GM23338 (cell line): ENCODE measurements at regions not wholly inside any gene's neighbourhood (a gene's known extent, or its start where the extent isn't known, plus 50 kb on each side); places are given as distances from the start of the nearest gene placed in this dataset.
"Not testable (repeated sequence)": the region's sequence is repeated elsewhere in the genome, so short reads cannot be mapped to it uniquely, and the experiment has no call there.

Source experiments
- ATAC-seq: fragments of 200-7000 bp; cut with Tn5 transposase; 3 replicates; pipeline ENCODE4 v1.9.1; 2020
- DNase-seq: peaks from one replicate; pipeline ENCODE4 v3.0.0-alpha.2; 2015; ENCODE audit warnings: low spot score
- H2AFZ ChIP-seq: fragments of 200-600 bp; sonication (generic); 2 replicates; pipeline ENCODE4 v1.8.0; 2016; ENCODE audit warnings: antibody characterized with exemption, mild to moderate bottlenecking, moderate library complexity
- H3F3A ChIP-seq: fragments of 200-600 bp; sonication (generic); replicated peaks from 2 replicates; pipeline ENCODE4 v1.8.0; 2017; ENCODE audit warnings: antibody characterized with exemption, mixed run types, low read depth
- H3K27ac ChIP-seq: fragments of 200-600 bp; sonication (generic); 2 replicates; pipeline ENCODE4 v1.6.1; 2016; ENCODE audit warnings: low read depth
- H3K27me3 ChIP-seq: fragments of 200-600 bp; sonication (generic); 2 replicates; pipeline ENCODE4 v1.8.0; 2016; ENCODE audit warnings: mild to moderate bottlenecking, mixed run types, moderate library complexity; ENCODE audit not compliant: insufficient read depth
- H3K36me3 ChIP-seq: fragments of 200-600 bp; sonication (generic); 2 replicates; pipeline ENCODE4 v1.8.0; 2016; ENCODE audit warnings: mild to moderate bottlenecking; ENCODE audit not compliant: insufficient read depth
- H3K4me1 ChIP-seq: fragments of 200-600 bp; sonication (generic); 2 replicates; pipeline ENCODE4 v1.8.0; 2016; ENCODE audit warnings: mild to moderate bottlenecking, moderate library complexity; ENCODE audit not compliant: insufficient read depth
- H3K4me2 ChIP-seq: fragments of 200-600 bp; sonication (generic); 2 replicates; pipeline ENCODE4 v1.7.1; 2017; ENCODE audit warnings: mixed run types
- H3K4me3 ChIP-seq: fragments of 200-600 bp; sonication (generic); 2 replicates; pipeline ENCODE4 v1.6.1; 2016; ENCODE audit warnings: mixed run types
- H3K79me2 ChIP-seq: fragments of 200-600 bp; sonication (generic); replicated peaks from 2 replicates; pipeline ENCODE4 v1.8.0; 2017; ENCODE audit warnings: mild to moderate bottlenecking; ENCODE audit not compliant: insufficient read depth
- H3K9me2 ChIP-seq: fragments of 200-600 bp; sonication (generic); 2 replicates; pipeline ENCODE4 v1.8.0; 2017; ENCODE audit not compliant: insufficient read depth
- H4K20me1 ChIP-seq: fragments of 200-600 bp; sonication (generic); replicated peaks from 2 replicates; pipeline ENCODE4 v1.8.0; 2017; ENCODE audit warnings: mild to moderate bottlenecking; ENCODE audit not compliant: insufficient read depth
- H3K27ac Mint-ChIP-seq: 2 replicates; pipeline ENCODE4 v1.8.0; 2020; ENCODE audit warnings: inconsistent platforms, mild to moderate bottlenecking, moderate library complexity, mixed read lengths
- H3K27me3 Mint-ChIP-seq: 3 replicates; pipeline ENCODE4 v1.8.0; 2022; ENCODE audit warnings: low read depth, mild to moderate bottlenecking, moderate library complexity, mixed read lengths, inconsistent platforms; ENCODE audit not compliant: insufficient read depth, poor library complexity
- H3K36me3 Mint-ChIP-seq: 3 replicates; pipeline ENCODE4 v1.8.0; 2021; ENCODE audit warnings: low read depth, mild to moderate bottlenecking, inconsistent platforms, moderate library complexity, mixed read lengths
- H3K4me1 Mint-ChIP-seq: 3 replicates; pipeline ENCODE4 v1.8.0; 2020; ENCODE audit warnings: mild to moderate bottlenecking, inconsistent platforms, mixed read lengths
- H3K4me3 Mint-ChIP-seq: 3 replicates; pipeline ENCODE4 v1.8.0; 2021; ENCODE audit warnings: moderate library complexity, mild to moderate bottlenecking, inconsistent platforms, mixed read lengths
- H3K9me3 Mint-ChIP-seq: 3 replicates; pipeline ENCODE4 v1.8.0; 2020; ENCODE audit warnings: moderate library complexity, mild to moderate bottlenecking, inconsistent platforms, mixed read lengths
- CREB1 ChIP-seq: fragments of 250-450 bp; sonication (Bioruptor Pico); IDR thresholded peaks from 2 replicates; pipeline ENCODE4 v1.5.0; 2020; ENCODE audit warnings: low read depth, mild to moderate bottlenecking, moderate library complexity
- CTCF ChIP-seq, 2 experiments: fragments of 200-600 bp in 1 of 2; sonication (generic) in 1 of 2; conservative IDR thresholded peaks; 2 replicates each; pipeline versions ENCODE4 v1.5.1 to v1.6.1; 2016 to 2017; ENCODE audit warnings: antibody characterized with exemption in 2 of 2, low read depth in 2 of 2, mild to moderate bottlenecking in 2 of 2, moderate library complexity in 1 of 2
- ETS1 ChIP-seq: IDR thresholded peaks from 2 replicates; pipeline ENCODE4 v1.6.1; 2016; ENCODE audit warnings: antibody characterized with exemption
- EZH2 ChIP-seq: fragments of 200-600 bp; sonication (generic); IDR thresholded peaks from one replicate; pipeline ENCODE4 v1.8.0; 2017; ENCODE audit warnings: antibody characterized with exemption, mild to moderate bottlenecking, low read depth; ENCODE audit not compliant: unreplicated experiment
- EZH2phosphoT487 ChIP-seq: fragments of 200-600 bp; sonication (generic); IDR thresholded peaks from one replicate; pipeline ENCODE4 v1.8.1; 2018; ENCODE audit warnings: antibody characterized with exemption; ENCODE audit not compliant: unreplicated experiment
- JUNB ChIP-seq: IDR thresholded peaks from one replicate; pipeline ENCODE4 v1.6.1; 2016; ENCODE audit warnings: antibody characterized with exemption; ENCODE audit not compliant: unreplicated experiment
- NANOG ChIP-seq: IDR thresholded peaks from 2 replicates; pipeline ENCODE4 v1.6.1; 2016; ENCODE audit warnings: antibody characterized with exemption, borderline replicate concordance
- POLR2AphosphoS5 ChIP-seq: IDR thresholded peaks from 2 replicates; pipeline ENCODE4 v1.6.1; 2016; ENCODE audit warnings: antibody characterized with exemption, low read depth
- REST ChIP-seq: IDR thresholded peaks from one replicate; pipeline ENCODE4 v1.6.1; 2018; ENCODE audit warnings: antibody characterized with exemption; ENCODE audit not compliant: unreplicated experiment
- STAT1 ChIP-seq: IDR thresholded peaks from one replicate; pipeline ENCODE4 v1.6.1; 2016; ENCODE audit warnings: antibody characterized with exemption; ENCODE audit not compliant: unreplicated experiment
- ZNF331 ChIP-seq: fragments of 250-450 bp; sonication (Bioruptor Pico); IDR thresholded peaks from 2 replicates; pipeline ENCODE4 v1.5.0; 2020; ENCODE audit warnings: low read depth, mild to moderate bottlenecking, moderate library complexity

- Mint-ChIP-seq H3K36me3 (peaks cover 15% of the 10 kb centered on the region), H3K27me3 (peaks cover 3% of the 10 kb centered on the region), H3K9me3 (peaks cover 24% of the 10 kb centered on the region), H3K4me3 (no peak overlapping the region), H3K27ac (no peak overlapping the region), H3K4me1 (no peaks in the 10 kb centered on the region)
- ATAC-seq: no peak
- H3K4me1 ChIP-seq: no peaks in the 10 kb centered on the region
- peaks cover 7% of the 10 kb centered on the region; the same call in 1 of the 2 replicates for H3K9me2 ChIP-seq
- no peak overlapping the region for H3K4me3 ChIP-seq
- TF ChIP-seq CTCF (conservative IDR thresholded peaks at IDR 0.05; ENCODE audit: low read depth in 2 of 2) (no peak), EZH2 (no peak), REST (no peak), POLR2AphosphoS5 (no peak), ETS1 (no peak), STAT1 (no peak), EZH2phosphoT487 (no peak), NANOG (no peak), CREB1 (CRISPR knock-in tag) (no peak), JUNB (no peak), ZNF331 (CRISPR knock-in tag) (no peak)
- no peak for DNase-seq
- no peaks in the 10 kb centered on the region for H3K36me3 ChIP-seq
- no peaks in the 10 kb centered on the region for H3K27me3 ChIP-seq
- no peaks in the 10 kb centered on the region for H3F3A ChIP-seq
- H3K79me2 ChIP-seq: no peaks in the 10 kb centered on the region
- no peak overlapping the region for H3K4me2 ChIP-seq
- H2AFZ ChIP-seq: no peak overlapping the region
- H4K20me1 ChIP-seq: no peaks in the 10 kb centered on the region
- H3K27ac ChIP-seq: no peak overlapping the region
These were observed 157.7 kb upstream of the NAMPT start for GRCh38 chr7:106442476-106442875.

- not testable (repeated sequence) for H4K20me1 ChIP-seq, H3K27ac Mint-ChIP-seq, H3F3A ChIP-seq, H3K4me3 ChIP-seq, H3K36me3 ChIP-seq, H3K4me1 Mint-ChIP-seq, H3K4me2 ChIP-seq, H3K79me2 ChIP-seq, H3K4me1 ChIP-seq, H3K27me3 Mint-ChIP-seq, DNase-seq, H3K27ac ChIP-seq, H3K9me2 ChIP-seq, H2AFZ ChIP-seq, ATAC-seq, H3K4me3 Mint-ChIP-seq, H3K27me3 ChIP-seq
- Mint-ChIP-seq H3K36me3 (peaks cover 15% of the 10 kb centered on the region), H3K9me3 (peaks cover 28% of the 10 kb centered on the region)
These were observed 156.6 kb upstream of the NAMPT start for GRCh38 chr7:106441343-106441742.

- H3K9me2 ChIP-seq, H3K27ac ChIP-seq, H3K36me3 ChIP-seq, H3K79me2 ChIP-seq, H3K4me1 Mint-ChIP-seq, ATAC-seq, H3K27me3 ChIP-seq, H3K4me2 ChIP-seq, H3K4me1 ChIP-seq, H3K27me3 Mint-ChIP-seq, DNase-seq, H3K4me3 Mint-ChIP-seq, H2AFZ ChIP-seq, H3F3A ChIP-seq, H3K4me3 ChIP-seq, H3K27ac Mint-ChIP-seq, H4K20me1 ChIP-seq: not testable (repeated sequence)
- peaks cover 15% of the 10 kb centered on the region for H3K36me3 Mint-ChIP-seq
- H3K9me3 Mint-ChIP-seq: peaks cover 29% of the 10 kb centered on the region
These were observed 152.2 kb upstream of the NAMPT start for GRCh38 chr7:106436933-106437332.
